Esophagus muscularis mucosa (tissue), 3 donors: ENCODE measurements at regions not wholly inside any gene's neighbourhood (a gene's known extent, or its start where the extent isn't known, plus 50 kb on each side); places are given as distances from the start of the nearest gene placed in this dataset.

Experiments
- CTCF ChIP-seq, 3 experiments: fragments of 200-600 bp in 2 of 3; fragments of 450-650 bp in 1 of 3; sonication (generic) in 2 of 3; IDR thresholded peaks; one replicate each; pipeline ENCODE4 v1.5.1; 2017 to 2019; ENCODE audit warnings: antibody characterized with exemption in 3 of 3, mild to moderate bottlenecking in 2 of 3, moderate library complexity in 1 of 3
- POLR2A ChIP-seq: fragments of 450-650 bp; IDR thresholded peaks from one replicate; pipeline ENCODE4 v1.6.1; 2017; ENCODE audit warnings: antibody characterized with exemption, moderate library complexity, mild to moderate bottlenecking, low read depth
- POLR2AphosphoS5 ChIP-seq, 2 donors: sonication (generic); formaldehyde crosslinking; IDR thresholded peaks; one replicate each; pipeline ENCODE4 v1.6.1; 2017; ENCODE audit warnings: antibody characterized with exemption in 2 of 2

GRCh38 chr4:10311939-10312338 is 145.3 kb downstream of the ZNF518B start:
- TF ChIP-seq POLR2A (no peak), CTCF (IDR thresholded peaks at IDR 0.05) (no peak), POLR2AphosphoS5 (IDR thresholded peaks at IDR 0.05) (no peak)
